GM21526 (cell line): ENCODE measurements at regions not wholly inside any gene's neighbourhood (a gene's known extent, or its start where the extent isn't known, plus 50 kb on each side); places are given as distances from the start of the nearest gene placed in this dataset.

Experiments
- ATAC-seq: cut with Tn5 transposase; IDR thresholded peaks from one replicate; pipeline ENCODE4 v1.9.1; 2021; ENCODE audit warnings: moderate library complexity; ENCODE audit not compliant: unreplicated experiment, low FRiP score

- ATAC-seq, result no peak
Observed at GRCh38 chr17:77320044-77320440, 179.3 kb downstream of the SEC14L1 start.

GRCh38 chr17:77320485-77321256, 179.9 kb downstream of the SEC14L1 start:
- ATAC-seq, result no peak

GRCh38 chr17:77321649-77322513, 181.1 kb downstream of the SEC14L1 start:
- no peak for ATAC-seq

DNA sequence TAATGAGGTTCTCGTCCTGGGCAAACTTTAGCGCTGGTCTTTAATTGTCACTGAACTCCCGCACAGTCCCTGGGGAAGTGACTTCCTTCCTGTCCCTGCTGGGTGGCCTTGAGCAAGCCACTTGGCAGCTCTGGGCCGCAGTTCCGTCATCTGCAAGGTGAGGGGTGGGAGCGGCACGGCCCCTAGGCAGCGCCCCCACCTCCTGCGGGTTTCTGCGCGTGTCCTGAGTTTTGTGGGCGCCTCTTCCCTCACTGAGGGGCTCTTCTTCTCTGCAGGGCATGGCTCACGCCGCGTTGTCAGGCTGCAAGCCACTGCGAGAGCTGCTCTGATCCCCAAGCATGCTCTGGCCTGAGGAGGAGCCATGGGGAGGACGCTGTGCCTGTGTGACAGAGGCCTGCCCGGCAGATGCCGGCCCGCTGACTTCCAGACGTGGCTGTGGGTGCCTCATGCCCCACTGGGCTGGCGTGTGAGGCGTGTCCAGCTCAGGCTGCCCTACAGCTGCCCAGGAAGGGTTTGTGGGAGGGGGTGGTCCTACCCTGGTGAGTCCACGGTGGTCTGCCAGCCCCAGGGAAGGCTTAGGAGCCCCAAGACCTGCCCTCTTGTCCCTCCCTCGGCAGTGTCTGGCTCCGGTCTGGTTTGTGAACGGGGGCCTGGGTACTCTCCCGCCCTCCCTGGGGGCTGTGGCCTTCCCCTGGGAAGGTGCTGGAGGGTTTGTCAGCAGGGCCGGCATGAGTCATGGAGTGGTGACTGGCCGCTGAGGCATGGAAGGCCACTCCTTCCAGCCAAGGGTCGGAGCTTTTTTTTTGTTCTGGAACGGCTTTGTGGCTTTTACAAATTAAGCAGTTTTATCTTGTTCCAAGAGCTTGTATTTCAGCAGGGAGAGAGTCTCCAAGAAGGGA, 182.0 kb downstream of the SEC14L1 start:
- no peak for ATAC-seq

DNA sequence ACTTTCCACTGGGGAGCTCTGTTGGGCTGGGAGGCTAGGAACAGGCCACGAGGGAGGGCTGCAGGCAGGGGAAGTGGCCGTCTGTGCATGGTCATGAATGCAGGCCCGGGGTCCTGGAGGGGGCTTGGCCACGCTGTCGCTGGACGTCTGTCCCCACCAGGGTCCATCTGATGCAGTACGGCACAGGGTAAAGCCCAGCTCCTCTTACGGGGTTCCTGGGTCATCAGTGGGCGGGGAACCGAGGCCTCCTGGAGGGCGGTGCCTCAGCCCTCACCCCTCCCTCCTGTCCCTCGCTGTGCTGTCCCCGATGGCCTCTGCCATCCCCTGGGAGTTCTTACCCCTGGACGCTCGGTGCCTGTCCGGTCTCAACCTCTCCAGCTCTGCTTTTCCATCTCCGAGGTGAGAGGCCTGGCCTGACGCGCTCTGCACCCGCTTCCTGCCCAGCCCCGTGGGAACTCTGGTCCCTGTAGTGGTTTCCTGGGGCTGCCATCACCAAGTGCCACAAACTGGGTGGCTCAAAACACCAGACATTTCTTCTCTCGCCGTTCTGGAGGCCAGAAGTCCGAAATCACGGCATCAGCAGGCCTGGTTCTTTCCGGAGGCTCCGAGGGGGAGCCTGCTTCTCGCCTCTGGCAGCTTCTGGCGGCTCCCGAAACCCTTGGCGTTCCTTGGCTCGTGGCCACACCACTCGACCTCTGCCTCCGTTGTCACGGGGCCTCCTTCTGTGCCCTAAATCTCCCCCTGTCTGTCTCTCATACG, 182.8 kb downstream of the SEC14L1 start:
- no peak for ATAC-seq

DNA sequence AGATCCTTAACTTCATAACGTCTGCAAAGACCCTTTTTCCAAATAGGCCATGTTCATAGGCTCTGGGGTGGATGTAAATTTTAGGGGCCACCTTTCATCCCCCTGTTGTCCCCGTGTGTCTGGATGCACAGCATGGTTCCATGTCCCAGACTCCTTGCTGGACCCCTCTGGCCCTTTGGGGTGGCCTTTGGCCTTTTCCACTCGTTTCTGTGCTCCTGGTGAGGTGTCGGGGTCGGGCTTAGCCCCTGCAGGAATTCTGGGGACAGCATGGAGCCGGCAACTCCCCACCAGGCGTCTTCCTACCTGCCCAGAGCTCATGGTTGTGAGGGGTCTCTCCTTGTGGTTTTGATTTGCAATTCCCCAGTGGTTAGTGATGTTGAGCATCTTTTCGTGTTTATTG, 183.5 kb downstream of the SEC14L1 start:
- no peak for ATAC-seq

GRCh38 chr17:77325577-77326075, 184.9 kb downstream of the SEC14L1 start:
- ATAC-seq, result peak; percentile 19

DNA sequence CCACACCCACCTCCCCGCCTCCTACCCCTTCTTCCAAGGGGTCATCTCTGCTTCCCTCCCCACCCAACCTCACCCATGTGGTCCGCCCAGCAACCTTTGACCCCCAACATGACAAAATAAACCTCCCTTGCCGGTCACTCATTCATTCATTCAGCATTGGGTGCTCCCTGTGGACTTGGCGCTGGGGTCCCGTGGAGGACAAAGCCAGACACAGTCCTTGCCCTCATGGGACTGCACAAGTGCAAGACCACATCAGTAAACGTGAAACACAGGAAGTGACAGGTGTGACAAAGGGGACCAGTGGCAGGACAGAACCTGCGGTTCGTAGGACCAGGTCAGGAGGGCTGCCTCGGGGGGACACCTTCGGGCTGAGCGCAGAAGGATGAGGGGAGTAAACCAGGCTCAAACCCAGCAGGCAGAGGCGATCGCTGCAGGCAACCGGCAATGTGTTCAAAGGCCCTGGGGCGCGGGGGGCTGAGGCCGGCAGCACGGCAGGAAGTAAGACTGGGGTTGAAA, 185.4 kb downstream of the SEC14L1 start:
- ATAC-seq, result no peak

GRCh38 chr17:77326636-77327035, 185.9 kb downstream of the SEC14L1 start:
- no peak for ATAC-seq

GRCh38 chr17:77327181-77327565, 186.4 kb downstream of the SEC14L1 start:
- ATAC-seq, result no peak

GRCh38 chr17:77327566-77328464, 187.0 kb downstream of the SEC14L1 start:
- ATAC-seq, result no peak

GRCh38 chr17:77328823-77329740, 188.3 kb downstream of the SEC14L1 start:
- no peak for ATAC-seq

- ATAC-seq, result no peak
Observed at GRCh38 chr17:77329741-77330531, 189.2 kb downstream of the SEC14L1 start.

DNA sequence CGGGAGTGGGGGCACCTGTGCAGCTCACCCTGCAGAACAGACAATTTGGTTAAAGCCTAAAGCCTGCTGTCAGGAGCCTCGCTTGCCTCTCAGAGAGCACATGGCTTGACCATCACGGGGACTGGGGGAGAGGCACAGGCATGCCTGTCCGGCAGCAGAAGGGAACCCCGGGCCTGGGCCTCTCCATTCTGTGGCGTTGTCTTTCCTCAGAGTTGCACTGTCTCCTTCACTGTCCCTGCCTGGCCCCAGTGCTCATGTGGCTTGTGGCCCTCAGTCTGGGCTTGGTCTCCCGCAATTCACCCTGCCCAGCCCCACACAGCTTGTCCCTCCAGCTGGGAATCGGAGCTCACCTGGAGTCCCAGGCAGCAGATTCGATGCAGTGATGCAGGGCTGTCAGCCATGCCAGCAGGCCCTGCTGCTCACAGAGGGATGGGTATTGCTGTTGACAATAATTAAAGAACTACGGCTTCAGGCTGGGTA, 189.9 kb downstream of the SEC14L1 start:
- no peak for ATAC-seq

DNA sequence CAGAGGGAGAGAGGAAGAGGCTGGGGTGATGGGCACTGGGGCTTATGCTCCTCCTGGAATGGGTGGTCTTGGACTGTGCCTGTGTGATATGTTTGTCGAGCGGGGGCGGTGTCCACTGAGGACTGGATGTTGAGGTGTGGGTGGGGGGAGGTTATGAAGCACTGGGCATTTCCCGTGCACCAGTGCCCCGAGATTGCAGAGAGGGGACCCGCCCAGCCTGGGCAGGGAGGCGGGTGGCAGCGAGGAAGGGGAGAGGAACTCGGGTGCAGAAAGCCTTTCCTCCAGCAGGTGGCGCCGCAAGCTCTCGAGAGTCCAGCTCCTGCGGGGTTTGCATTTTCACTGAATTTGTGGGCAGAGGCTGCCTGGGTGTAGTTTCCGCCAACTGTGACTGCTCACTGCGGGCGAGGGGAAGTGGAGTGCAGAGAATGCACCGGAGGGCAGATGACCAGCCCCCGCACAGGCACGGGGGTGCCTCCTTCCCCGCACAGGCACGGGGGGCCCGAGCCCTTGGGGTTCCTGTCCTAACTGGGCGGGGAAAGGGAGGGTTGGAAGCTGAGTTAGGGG, 190.6 kb downstream of the SEC14L1 start:
- no peak for ATAC-seq
